K562 (cell line): ENCODE measurements at regions not wholly inside any gene's neighbourhood (a gene's known extent, or its start where the extent isn't known, plus 50 kb on each side); places are given as distances from the start of the nearest gene placed in this dataset.

Source experiments
- CHD1 ChIP-seq: fragments of 200-600 bp; sonication (generic); IDR thresholded peaks from one replicate; pipeline ENCODE4 v1.6.1; 2012; ENCODE audit warnings: mild to moderate bottlenecking, moderate library complexity, low read length, inconsistent platforms
- CTBP1 ChIP-seq: fragments of 450-650 bp; IDR thresholded peaks from 2 replicates; pipeline ENCODE4 v1.6.1; 2016; ENCODE audit warnings: borderline replicate concordance
- EZH2 ChIP-seq: IDR thresholded peaks from 2 replicates; pipeline ENCODE4 v1.6.1; 2012; ENCODE audit warnings: low read depth, mild to moderate bottlenecking, inconsistent platforms, low read length, borderline replicate concordance
- MGA ChIP-seq: fragments of 450-650 bp; IDR thresholded peaks from 2 replicates; pipeline ENCODE4 v1.6.1; 2016; ENCODE audit warnings: mild to moderate bottlenecking, moderate library complexity
- POLR2AphosphoS5 ChIP-seq: IDR thresholded peaks from 2 replicates; pipeline ENCODE4 v1.6.1; 2011; ENCODE audit warnings: mild to moderate bottlenecking, low read depth, low read length, moderate library complexity; ENCODE audit not compliant: control insufficient read depth, insufficient read depth
- RBM17 ChIP-seq: fragments of 200-400 bp; formaldehyde crosslinking; IDR thresholded peaks from 2 replicates; pipeline ENCODE4 v1.6.1; 2017; ENCODE audit warnings: low read depth, mild to moderate bottlenecking, low read length, borderline replicate concordance
- STAG1 ChIP-seq: sonication (generic); formaldehyde crosslinking; IDR thresholded peaks from 2 replicates; pipeline ENCODE4 v1.5.0; 2020; ENCODE audit warnings: missing genetic modification reagents, borderline replicate concordance
- THRAP3 ChIP-seq: fragments of 450-650 bp; IDR thresholded peaks from 2 replicates; pipeline ENCODE4 v1.6.1; 2016; ENCODE audit warnings: mild to moderate bottlenecking, inconsistent platforms, borderline replicate concordance
- TSC22D4 ChIP-seq: fragments of 450-650 bp; IDR thresholded peaks from 2 replicates; pipeline ENCODE4 v1.6.1; 2016; ENCODE audit warnings: missing genetic modification characterization, missing biosample characterization, control low read depth
- TF ChIP-seq, protein P1 (sequence below): sonication (generic); formaldehyde crosslinking; IDR thresholded peaks from 2 replicates; pipeline ENCODE4 v1.8.0; 2022; ENCODE audit warnings: missing genetic modification reagents, mild to moderate bottlenecking, borderline replicate concordance
- TF ChIP-seq, protein P2 (sequence below): fragments of 450-650 bp; IDR thresholded peaks from 2 replicates; pipeline ENCODE4 v1.6.1; 2018; ENCODE audit warnings: mild to moderate bottlenecking, low read depth; ENCODE audit not compliant: partially characterized antibody

DNA sequence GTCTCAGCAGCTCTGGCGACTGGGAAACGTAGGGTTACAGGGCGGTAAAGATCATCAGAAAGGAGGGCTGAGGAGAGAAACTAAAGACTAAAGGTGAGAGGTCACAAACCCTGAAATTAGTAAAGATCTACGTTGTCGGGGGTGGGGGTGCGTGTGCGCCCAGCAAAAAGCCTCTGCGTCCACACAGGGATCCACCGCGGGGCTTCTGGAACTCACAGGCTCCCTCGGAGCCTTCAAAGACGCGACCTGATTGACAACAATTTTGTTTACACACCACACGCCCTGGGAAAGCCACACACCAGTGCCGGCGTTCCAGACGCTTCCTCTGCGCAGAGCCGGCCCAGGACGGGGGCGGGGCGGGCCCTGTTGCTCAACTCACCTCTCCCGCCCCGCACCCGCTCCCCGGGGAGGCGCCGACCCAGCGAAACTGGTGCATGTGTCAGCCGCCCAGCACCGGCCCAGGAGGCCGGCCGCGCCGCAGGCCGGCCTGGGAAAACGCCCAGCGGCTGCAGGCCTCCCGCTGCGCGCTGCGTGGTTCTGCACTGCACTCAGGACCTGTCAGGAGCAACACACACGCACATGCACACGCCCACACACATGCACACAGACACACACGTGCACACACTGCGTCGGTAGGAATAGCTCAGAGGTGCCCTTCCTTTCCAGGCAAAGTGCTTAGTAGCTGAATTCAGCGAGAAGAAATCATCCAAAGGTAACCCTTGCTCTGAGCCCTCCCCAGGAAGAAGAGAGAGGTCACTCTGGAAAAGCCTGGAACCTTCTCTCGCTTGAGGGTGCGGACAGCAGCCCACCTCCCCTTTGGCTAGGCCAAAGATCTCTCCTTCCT, 57.2 kb upstream of the ARID1B start (continued):
- TF ChIP-seq, protein P1, sequence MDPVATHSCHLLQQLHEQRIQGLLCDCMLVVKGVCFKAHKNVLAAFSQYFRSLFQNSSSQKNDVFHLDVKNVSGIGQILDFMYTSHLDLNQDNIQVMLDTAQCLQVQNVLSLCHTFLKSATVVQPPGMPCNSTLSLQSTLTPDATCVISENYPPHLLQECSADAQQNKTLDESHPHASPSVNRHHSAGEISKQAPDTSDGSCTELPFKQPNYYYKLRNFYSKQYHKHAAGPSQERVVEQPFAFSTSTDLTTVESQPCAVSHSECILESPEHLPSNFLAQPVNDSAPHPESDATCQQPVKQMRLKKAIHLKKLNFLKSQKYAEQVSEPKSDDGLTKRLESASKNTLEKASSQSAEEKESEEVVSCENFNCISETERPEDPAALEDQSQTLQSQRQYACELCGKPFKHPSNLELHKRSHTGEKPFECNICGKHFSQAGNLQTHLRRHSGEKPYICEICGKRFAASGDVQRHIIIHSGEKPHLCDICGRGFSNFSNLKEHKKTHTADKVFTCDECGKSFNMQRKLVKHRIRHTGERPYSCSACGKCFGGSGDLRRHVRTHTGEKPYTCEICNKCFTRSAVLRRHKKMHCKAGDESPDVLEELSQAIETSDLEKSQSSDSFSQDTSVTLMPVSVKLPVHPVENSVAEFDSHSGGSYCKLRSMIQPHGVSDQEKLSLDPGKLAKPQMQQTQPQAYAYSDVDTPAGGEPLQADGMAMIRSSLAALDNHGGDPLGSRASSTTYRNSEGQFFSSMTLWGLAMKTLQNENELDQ (CRISPR knock-in tag) = no peak
- TF ChIP-seq, protein P2, sequence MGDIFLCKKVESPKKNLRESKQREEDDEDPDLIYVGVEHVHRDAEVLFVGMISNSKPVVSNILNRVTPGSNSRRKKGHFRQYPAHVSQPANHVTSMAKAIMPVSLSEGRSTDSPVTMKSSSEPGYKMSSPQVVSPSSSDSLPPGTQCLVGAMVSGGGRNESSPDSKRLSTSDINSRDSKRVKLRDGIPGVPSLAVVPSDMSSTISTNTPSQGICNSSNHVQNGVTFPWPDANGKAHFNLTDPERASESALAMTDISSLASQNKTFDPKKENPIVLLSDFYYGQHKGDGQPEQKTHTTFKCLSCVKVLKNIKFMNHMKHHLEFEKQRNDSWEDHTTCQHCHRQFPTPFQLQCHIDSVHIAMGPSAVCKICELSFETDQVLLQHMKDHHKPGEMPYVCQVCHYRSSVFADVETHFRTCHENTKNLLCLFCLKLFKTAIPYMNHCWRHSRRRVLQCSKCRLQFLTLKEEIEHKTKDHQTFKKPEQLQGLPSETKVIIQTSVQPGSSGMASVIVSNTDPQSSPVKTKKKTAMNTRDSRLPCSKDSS = no peak
- TF ChIP-seq CHD1 (no peak), STAG1 (CRISPR knock-in tag) (no peak), MGA (peak; percentile 77), TSC22D4 (tag) (no peak), POLR2AphosphoS5 (peak; percentile 66; the same call in 1 of the 2 replicates), RBM17 (no peak), CTBP1 (peak; percentile 78), EZH2 (no peak), THRAP3 (no peak)
